ENCODE measurements at regions not wholly inside any gene's neighbourhood (a gene's known extent, or its start where the extent isn't known, plus 50 kb on each side); places are given as distances from the start of the nearest gene placed in this dataset.

DNA sequence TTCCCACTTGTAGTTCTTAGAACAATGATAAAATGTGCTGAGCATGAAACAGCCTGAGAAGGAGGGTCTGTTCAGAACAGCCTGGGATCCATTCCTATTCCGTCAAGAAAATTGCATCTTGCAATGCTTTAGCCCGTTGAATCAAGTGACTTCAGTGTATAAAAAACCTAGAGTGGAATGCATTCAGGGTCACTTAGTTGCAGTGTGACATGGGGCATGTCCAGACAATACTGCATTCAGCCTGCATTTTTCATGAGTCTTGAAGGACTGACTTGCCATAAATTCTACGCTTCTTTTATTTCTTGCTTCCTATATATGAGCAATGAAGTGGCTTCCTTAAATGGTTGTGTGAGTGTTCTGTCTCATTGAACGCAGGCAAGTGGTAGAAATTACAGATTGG is 758.3 kb upstream of the COBL start:
- H3K27me3 ChIP-seq (ENCODE audit: insufficient read depth, poor library complexity, severe bottlenecking): peaks cover 4% of the 10 kb centered on the region
- H3K36me3 ChIP-seq (ENCODE audit: low read depth): no peaks in the 10 kb centered on the region
- H3K4me1 ChIP-seq (ENCODE audit: insufficient read depth, poor library complexity, severe bottlenecking): no peaks in the 10 kb centered on the region
- H3K4me3 ChIP-seq (ENCODE audit: severe bottlenecking): no peak overlapping the region
- DNase-seq (ENCODE audit: low spot score) (no peak), ATAC-seq (ENCODE audit: low read depth) (no peak)
- TF ChIP-seq, protein P1, sequence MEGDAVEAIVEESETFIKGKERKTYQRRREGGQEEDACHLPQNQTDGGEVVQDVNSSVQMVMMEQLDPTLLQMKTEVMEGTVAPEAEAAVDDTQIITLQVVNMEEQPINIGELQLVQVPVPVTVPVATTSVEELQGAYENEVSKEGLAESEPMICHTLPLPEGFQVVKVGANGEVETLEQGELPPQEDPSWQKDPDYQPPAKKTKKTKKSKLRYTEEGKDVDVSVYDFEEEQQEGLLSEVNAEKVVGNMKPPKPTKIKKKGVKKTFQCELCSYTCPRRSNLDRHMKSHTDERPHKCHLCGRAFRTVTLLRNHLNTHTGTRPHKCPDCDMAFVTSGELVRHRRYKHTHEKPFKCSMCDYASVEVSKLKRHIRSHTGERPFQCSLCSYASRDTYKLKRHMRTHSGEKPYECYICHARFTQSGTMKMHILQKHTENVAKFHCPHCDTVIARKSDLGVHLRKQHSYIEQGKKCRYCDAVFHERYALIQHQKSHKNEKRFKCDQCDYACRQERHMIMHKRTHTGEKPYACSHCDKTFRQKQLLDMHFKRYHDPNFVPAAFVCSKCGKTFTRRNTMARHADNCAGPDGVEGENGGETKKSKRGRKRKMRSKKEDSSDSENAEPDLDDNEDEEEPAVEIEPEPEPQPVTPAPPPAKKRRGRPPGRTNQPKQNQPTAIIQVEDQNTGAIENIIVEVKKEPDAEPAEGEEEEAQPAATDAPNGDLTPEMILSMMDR (IDR thresholded peaks at IDR 0.05; ENCODE audit: poor library complexity, severe bottlenecking): no peak
- H3K9me3 ChIP-seq (ENCODE audit: severe bottlenecking): no peaks in the 10 kb centered on the region
- no peak overlapping the region for H3K27ac ChIP-seq (ENCODE audit: poor library complexity, severe bottlenecking)

GRCh38 chr7:52074071-52074470 is 757.5 kb upstream of the COBL start:
- H3K27me3 ChIP-seq (ENCODE audit: insufficient read depth, poor library complexity, severe bottlenecking): peaks cover 4% of the 10 kb centered on the region
- ATAC-seq (ENCODE audit: low read depth): no peak
- TF ChIP-seq, protein P1 (IDR thresholded peaks at IDR 0.05; ENCODE audit: poor library complexity, severe bottlenecking): no peak

DNA sequence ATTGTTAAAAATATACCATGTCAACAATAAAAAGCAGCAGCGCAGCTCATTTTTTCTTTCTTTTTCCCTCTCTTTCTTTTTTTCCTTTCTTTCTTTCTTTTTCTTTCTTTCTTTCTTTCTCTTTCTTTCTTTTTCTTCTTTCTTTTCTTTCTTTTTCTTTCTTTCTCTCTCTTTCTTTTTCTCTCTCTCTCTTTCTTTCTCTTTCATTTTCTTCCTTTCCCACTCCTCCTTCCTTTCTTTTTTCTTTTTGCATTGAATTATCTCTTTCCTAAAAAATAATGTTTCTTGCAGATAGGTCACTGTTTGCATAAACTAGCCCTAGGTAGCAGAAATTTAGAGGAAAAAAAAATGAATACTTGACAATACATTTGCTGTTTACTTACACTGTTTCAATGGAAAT is 755.1 kb upstream of the COBL start:
- no peak overlapping the region for H3K4me3 ChIP-seq (ENCODE audit: severe bottlenecking)
- H3K9me3 ChIP-seq (ENCODE audit: severe bottlenecking): no peaks in the 10 kb centered on the region
- no peaks in the 10 kb centered on the region for H3K36me3 ChIP-seq (ENCODE audit: low read depth)
- no peak overlapping the region for H3K27ac ChIP-seq (ENCODE audit: poor library complexity, severe bottlenecking)
- TF ChIP-seq, protein P1 (IDR thresholded peaks at IDR 0.05; ENCODE audit: poor library complexity, severe bottlenecking): no peak
- ATAC-seq (ENCODE audit: low read depth) (no peak), DNase-seq (ENCODE audit: low spot score) (no peak)
- no peaks in the 10 kb centered on the region for H3K4me1 ChIP-seq (ENCODE audit: insufficient read depth, poor library complexity, severe bottlenecking)
- H3K27me3 ChIP-seq (ENCODE audit: insufficient read depth, poor library complexity, severe bottlenecking): peaks cover 4% of the 10 kb centered on the region

More at GRCh38 chr7:52074071-52074470, 757.5 kb upstream of the COBL start:
- Histone ChIP-seq H3K27ac (ENCODE audit: poor library complexity, severe bottlenecking) (no peak overlapping the region), H3K4me1 (ENCODE audit: insufficient read depth, poor library complexity, severe bottlenecking) (no peaks in the 10 kb centered on the region), H3K4me3 (ENCODE audit: severe bottlenecking) (no peak overlapping the region), H3K36me3 (ENCODE audit: low read depth) (no peaks in the 10 kb centered on the region), H3K9me3 (ENCODE audit: severe bottlenecking) (no peaks in the 10 kb centered on the region)
- DNase-seq (ENCODE audit: low spot score): no peak

GRCh38 chr7:52064493-52064892 is 747.9 kb upstream of the COBL start:
- Histone ChIP-seq H3K4me1 (ENCODE audit: insufficient read depth, poor library complexity, severe bottlenecking) (no peaks in the 10 kb centered on the region), H3K4me3 (ENCODE audit: severe bottlenecking) (no peak overlapping the region), H3K27me3 (ENCODE audit: insufficient read depth, poor library complexity, severe bottlenecking) (peaks cover 32% of the 10 kb centered on the region), H3K27ac (ENCODE audit: poor library complexity, severe bottlenecking) (no peak overlapping the region), H3K9me3 (ENCODE audit: severe bottlenecking) (no peaks in the 10 kb centered on the region), H3K36me3 (ENCODE audit: low read depth) (no peaks in the 10 kb centered on the region)
- TF ChIP-seq, protein P1 (IDR thresholded peaks at IDR 0.05; ENCODE audit: poor library complexity, severe bottlenecking): no peak
- DNase-seq (ENCODE audit: low spot score): no peak
- no peak for ATAC-seq (ENCODE audit: low read depth)

DNA sequence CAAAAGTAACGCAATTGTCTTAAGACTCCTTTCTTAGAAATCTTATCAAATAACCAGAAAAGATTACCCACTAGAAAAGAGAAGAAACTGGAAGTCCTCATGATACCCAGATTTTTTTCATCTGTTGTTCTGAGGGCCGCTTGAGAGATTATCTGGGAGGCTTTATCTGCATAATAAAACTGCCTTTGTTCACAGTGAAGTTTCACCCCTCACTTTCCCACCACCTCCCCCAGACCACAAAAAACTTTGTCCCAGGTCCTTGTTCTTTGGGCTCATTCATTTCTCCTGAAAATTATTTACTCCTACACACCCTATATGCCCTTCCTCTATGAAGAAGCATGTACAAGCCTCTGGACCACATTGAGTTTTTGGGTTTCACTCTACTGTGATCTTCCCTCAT is 745.1 kb upstream of the COBL start:
- Histone ChIP-seq H3K27me3 (ENCODE audit: insufficient read depth, poor library complexity, severe bottlenecking) (peaks cover 32% of the 10 kb centered on the region), H3K4me3 (ENCODE audit: severe bottlenecking) (no peak overlapping the region), H3K9me3 (ENCODE audit: severe bottlenecking) (no peaks in the 10 kb centered on the region), H3K4me1 (ENCODE audit: insufficient read depth, poor library complexity, severe bottlenecking) (no peaks in the 10 kb centered on the region), H3K27ac (ENCODE audit: poor library complexity, severe bottlenecking) (no peak overlapping the region), H3K36me3 (ENCODE audit: low read depth) (no peaks in the 10 kb centered on the region)
- TF ChIP-seq, protein P1 (IDR thresholded peaks at IDR 0.05; ENCODE audit: poor library complexity, severe bottlenecking): no peak
- DNase-seq (ENCODE audit: low spot score) (no peak), ATAC-seq (ENCODE audit: low read depth) (no peak)

Data from RWPE2 (cell line).